ENCODE measurements at regions not wholly inside any gene's neighbourhood (a gene's known extent, or its start where the extent isn't known, plus 50 kb on each side); places are given as distances from the start of the nearest gene placed in this dataset.
"Not testable (repeated sequence)": the region's sequence is repeated elsewhere in the genome, so short reads cannot be mapped to it uniquely, and the experiment has no call there.

- ATAC-seq (replicated peaks in 6 of 8), result peak in 1 of 8 experiments; percentile 9
- WGBS, 10 experiments, result 41 to 88% (median 61%) methylated on average over 1 to 5 of the region's 5 CpGs
- Histone ChIP-seq H3K4me3 (no peak overlapping the region), H3K27ac (no peak overlapping the region), H3K4me1 (replicated peaks in 1 of 2) (peaks cover 4 to 9% of the 10 kb centered on the region in 2 donors)
- in situ Hi-C loops (cut with MboI; ENCODE audit: low pct_unique_long_range_greater_than_20kb in 2 of 9, low sequenced_read_pairs in 9 of 9, unreplicated experiment in 9 of 9), result loop anchor here in 1 of 9 experiments (25.0 kb wide), 1 partner anchor 258 kb away; no protein-coding TSS in a partner anchor
Observed at GRCh38 chr2:11945139-11946126, 199.0 kb downstream of the LPIN1 start.

DNA sequence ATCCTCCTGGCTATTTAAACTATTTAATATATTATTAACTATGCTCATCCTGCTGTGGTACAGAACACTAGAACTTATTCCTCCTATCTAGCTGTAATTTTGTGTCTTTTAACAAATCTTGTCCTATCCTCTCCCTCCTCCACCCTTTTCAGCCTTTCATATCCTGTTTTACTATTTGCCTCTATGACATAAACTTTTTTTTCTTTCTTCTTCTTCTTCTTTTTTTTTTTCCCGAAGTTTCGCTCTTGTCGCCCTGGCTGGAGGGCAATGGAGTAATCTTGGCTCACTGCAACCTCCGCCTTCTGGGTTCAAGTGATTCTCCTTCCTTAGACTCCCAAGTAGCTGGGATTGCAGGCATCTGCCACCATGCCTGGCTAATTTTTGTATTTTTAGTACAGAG is 201.5 kb downstream of the LPIN1 start:
- 76 to 99% (median 92%) methylated on average over 2 to 4 of the region's 4 CpGs; no CpG with 5 or more reads in 1 of the 10 experiments for WGBS, 10 experiments
- in situ Hi-C loops (cut with MboI; ENCODE audit: low pct_unique_long_range_greater_than_20kb in 2 of 9, low sequenced_read_pairs in 9 of 9, unreplicated experiment in 9 of 9), result loop anchor here in 1 of 9 experiments (25.0 kb wide), 1 partner anchor 261 kb away; no protein-coding TSS in a partner anchor
- Histone ChIP-seq H3K4me1 (replicated peaks in 1 of 2) (no peaks in the 10 kb centered on the region), H3K4me3 (no peak overlapping the region), H3K27ac (no peak overlapping the region)
- no peak for ATAC-seq (replicated peaks in 6 of 8)

GRCh38 chr2:11949732-11950523 is 203.5 kb downstream of the LPIN1 start:
- in situ Hi-C loops (cut with MboI; ENCODE audit: low pct_unique_long_range_greater_than_20kb in 2 of 9, low sequenced_read_pairs in 9 of 9, unreplicated experiment in 9 of 9), result loop anchor here in 1 of 9 experiments (25.0 kb wide), 2 partner anchors 88 to 263 kb away; no protein-coding TSS in a partner anchor
- Histone ChIP-seq H3K4me1 (replicated peaks in 1 of 2) (no peaks in the 10 kb centered on the region), H3K27ac (no peak overlapping the region), H3K4me3 (no peak overlapping the region)
- no peak for ATAC-seq (replicated peaks in 6 of 8)
- WGBS, 10 experiments, result 48 to 100% (median 73%) methylated on average over 1 to 4 of the region's 4 CpGs

GRCh38 chr2:11950896-11951295 is 204.5 kb downstream of the LPIN1 start:
- ATAC-seq (replicated peaks in 6 of 8), result no peak
- in situ Hi-C loops (cut with MboI; ENCODE audit: low pct_unique_long_range_greater_than_20kb in 2 of 9, low sequenced_read_pairs in 9 of 9, unreplicated experiment in 9 of 9), result loop anchor here in 1 of 9 experiments (25.0 kb wide), 1 partner anchor 89 kb away; no protein-coding TSS in a partner anchor
- WGBS, 10 experiments, result 60 to 100% (median 96%) methylated on average over 1 to 2 of the region's 2 CpGs
- H3K27ac ChIP-seq, result no peak overlapping the region
- H3K4me3 ChIP-seq, result no peak overlapping the region
- H3K4me1 ChIP-seq (replicated peaks in 1 of 2), result no peaks in the 10 kb centered on the region

DNA sequence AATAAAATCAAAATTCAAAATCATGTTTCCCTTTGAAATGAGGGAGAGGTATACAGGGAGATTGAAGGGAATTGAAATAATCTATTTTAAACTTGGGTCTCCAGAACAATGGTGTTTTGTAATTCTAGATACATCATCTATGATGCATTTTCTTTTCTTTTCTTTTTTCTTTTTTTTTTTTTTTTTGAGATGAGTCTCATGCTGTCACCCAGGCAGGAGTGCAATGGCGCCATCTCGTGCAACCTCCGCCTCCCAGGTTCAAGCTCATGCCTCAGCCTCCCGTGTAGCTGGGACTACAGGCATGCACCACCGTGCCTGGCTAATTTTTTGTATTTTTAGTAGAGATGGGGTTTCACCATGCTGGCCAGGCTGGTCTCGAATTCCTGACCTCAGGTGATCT is 205.1 kb downstream of the LPIN1 start:
- not testable (repeated sequence) for H3K4me3 ChIP-seq; H3K27ac ChIP-seq; H3K4me1 ChIP-seq (replicated peaks in 1 of 2)
- 40 to 100% (median 86%) methylated on average over 1 to 6 of the region's 6 CpGs; no CpG with 5 or more reads in 2 of the 10 experiments for WGBS, 10 experiments
- in situ Hi-C loops (cut with MboI; ENCODE audit: low pct_unique_long_range_greater_than_20kb in 2 of 9, low sequenced_read_pairs in 9 of 9, unreplicated experiment in 9 of 9), result loop anchor here in 1 of 9 experiments (25.0 kb wide), 1 partner anchor 89 kb away; no protein-coding TSS in a partner anchor
- peak in 2 of 8 experiments; percentile 29 to 48 for ATAC-seq (replicated peaks in 6 of 8)

DNA sequence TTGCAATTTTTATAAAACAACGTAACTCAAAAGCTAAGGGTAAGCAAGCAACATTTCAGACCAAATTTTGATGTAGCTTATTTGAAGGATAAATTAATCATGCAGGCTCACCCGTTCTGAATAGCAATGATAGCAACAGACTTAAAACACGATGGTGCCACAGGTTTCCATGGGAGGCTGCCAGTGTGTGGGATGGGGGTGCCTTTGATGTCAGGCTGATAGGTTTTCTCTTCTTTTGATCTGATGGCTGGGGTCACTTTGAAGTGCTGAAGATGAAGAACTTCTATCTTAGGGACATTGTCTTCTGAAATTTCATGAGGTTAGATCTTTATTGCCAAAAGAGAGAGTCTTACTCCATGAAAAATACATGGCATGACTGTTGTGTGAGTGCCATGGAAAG is 206.8 kb downstream of the LPIN1 start:
- Histone ChIP-seq H3K4me3 (no peak overlapping the region), H3K27ac (no peak overlapping the region), H3K4me1 (replicated peaks in 1 of 2) (no peaks in the 10 kb centered on the region)
- in situ Hi-C loops (cut with MboI; ENCODE audit: low pct_unique_long_range_greater_than_20kb in 2 of 9, low sequenced_read_pairs in 9 of 9, unreplicated experiment in 9 of 9), result loop anchor here in 1 of 9 experiments (25.0 kb wide), 1 partner anchor 91 kb away; no protein-coding TSS in a partner anchor
- no peak for ATAC-seq (replicated peaks in 6 of 8)
- WGBS, 10 experiments, result 38 to 100% (median 90%) methylated on average over 1 to 3 of the region's 3 CpGs; no CpG with 5 or more reads in 2 of the 10 experiments

DNA sequence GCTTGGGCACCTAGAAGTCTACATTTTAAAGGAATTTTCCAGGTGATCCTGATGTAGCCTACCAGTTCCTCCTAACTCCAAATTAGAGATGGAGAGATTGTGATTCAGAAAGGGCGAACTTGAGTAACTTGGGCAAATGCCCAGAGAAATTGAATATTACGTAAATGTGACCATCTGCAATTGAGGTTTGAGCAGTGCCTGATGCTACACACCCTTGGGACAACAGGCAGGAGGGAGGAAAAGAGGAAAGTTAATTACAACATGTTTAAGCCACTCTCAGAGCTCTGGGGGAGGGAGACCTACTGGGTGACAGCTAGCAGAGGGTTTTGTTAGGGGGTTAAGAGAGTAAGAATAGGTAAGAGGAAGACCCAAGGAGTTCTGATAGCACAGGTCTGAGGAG is 208.9 kb downstream of the LPIN1 start:
- ATAC-seq (replicated peaks in 6 of 8), result peak in 3 of 8 experiments; percentile 87 to 95 (median 93)
- no peaks in the 10 kb centered on the region for H3K4me1 ChIP-seq (replicated peaks in 1 of 2)
- H3K4me3 ChIP-seq, result no peak overlapping the region
- in situ Hi-C loops (cut with MboI; ENCODE audit: low pct_unique_long_range_greater_than_20kb in 2 of 9, low sequenced_read_pairs in 9 of 9, unreplicated experiment in 9 of 9), result loop anchor here in 1 of 9 experiments (25.0 kb wide), 1 partner anchor 93 kb away; no protein-coding TSS in a partner anchor
- 0 to 100% (median 90%) methylated on average over 1 to 2 of the region's 2 CpGs; no CpG with 5 or more reads in 2 of the 10 experiments for WGBS, 10 experiments
- no peak overlapping the region for H3K27ac ChIP-seq

DNA sequence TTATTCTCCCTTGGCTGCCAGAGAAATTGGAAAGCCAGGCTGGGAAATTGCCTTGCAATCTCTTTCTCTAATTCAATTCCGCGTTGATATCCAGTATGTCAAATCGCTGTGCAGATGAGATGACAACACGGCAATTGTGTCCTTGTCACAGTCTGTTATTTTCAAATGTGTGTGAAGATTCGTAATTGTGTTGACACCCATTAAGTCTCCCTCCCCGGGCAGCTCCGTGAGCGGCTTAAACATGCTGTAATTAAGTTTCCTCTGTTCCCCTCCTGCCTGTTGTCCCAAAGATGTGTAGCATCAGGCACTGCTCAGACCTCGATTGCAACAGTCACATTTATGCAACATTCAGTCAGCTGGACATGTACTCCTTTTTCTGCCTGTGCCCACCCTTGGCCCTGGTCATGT is 209.5 kb downstream of the LPIN1 start:
- in situ Hi-C loops (cut with MboI; ENCODE audit: low pct_unique_long_range_greater_than_20kb in 2 of 9, low sequenced_read_pairs in 9 of 9, unreplicated experiment in 9 of 9), result loop anchor here in 1 of 9 experiments (25.0 kb wide), 1 partner anchor 94 kb away; no protein-coding TSS in a partner anchor
- 13 to 95% (median 87%) methylated on average over 1 to 9 of the region's 9 CpGs; no CpG with 5 or more reads in 3 of the 10 experiments for WGBS, 10 experiments

GRCh38 chr2:11962707-11963328 is 216.4 kb downstream of the LPIN1 start:
- in situ Hi-C loops (cut with MboI; ENCODE audit: low pct_unique_long_range_greater_than_20kb in 2 of 9, low sequenced_read_pairs in 9 of 9, unreplicated experiment in 9 of 9), result loop anchor here in 1 of 9 experiments (25.0 kb wide), 1 partner anchor 101 kb away; no protein-coding TSS in a partner anchor
- WGBS, 10 experiments, result 66 to 100% (median 87%) methylated on average over 1 to 10 of the region's 10 CpGs
- H3K4me1 ChIP-seq (replicated peaks in 1 of 2), result no peaks in the 10 kb centered on the region
- no peak for ATAC-seq (replicated peaks in 6 of 8)
- no peak overlapping the region for H3K27ac ChIP-seq
- H3K4me3 ChIP-seq, result no peak overlapping the region

More for the DNA sequence above, 209.5 kb downstream of the LPIN1 start:
- Histone ChIP-seq H3K27ac (no peak overlapping the region), H3K4me1 (replicated peaks in 1 of 2) (no peaks in the 10 kb centered on the region), H3K4me3 (no peak overlapping the region)
- ATAC-seq (replicated peaks in 6 of 8), result peak in 2 of 8 experiments; percentile 23 to 73

DNA sequence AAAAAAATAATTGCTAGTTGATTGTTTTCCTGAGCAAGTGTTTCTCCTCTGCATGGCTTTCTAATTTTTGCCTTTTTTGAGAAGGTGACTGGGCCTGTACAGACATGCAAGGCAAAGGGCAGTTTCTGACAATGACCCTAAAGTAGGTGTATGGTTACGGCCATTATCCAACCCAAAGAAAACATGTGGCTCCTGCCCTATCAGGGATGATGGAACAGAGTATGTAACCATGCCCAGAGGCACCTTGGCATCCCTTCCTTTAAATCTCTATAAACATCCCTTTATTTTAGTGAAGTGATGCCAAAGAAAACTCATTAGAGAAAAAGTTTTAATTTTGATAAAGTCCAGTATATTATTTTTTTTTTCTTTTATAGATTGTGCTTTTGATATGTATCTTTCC is 217.5 kb downstream of the LPIN1 start:
- H3K27ac ChIP-seq, result no peak overlapping the region
- ATAC-seq (replicated peaks in 6 of 8), result no peak
- in situ Hi-C loops (cut with MboI; ENCODE audit: low pct_unique_long_range_greater_than_20kb in 2 of 9, low sequenced_read_pairs in 9 of 9, unreplicated experiment in 9 of 9), result loop anchor here in 1 of 9 experiments (25.0 kb wide), 1 partner anchor 102 kb away; no protein-coding TSS in a partner anchor
- H3K4me1 ChIP-seq (replicated peaks in 1 of 2), result no peaks in the 10 kb centered on the region
- H3K4me3 ChIP-seq, result no peak overlapping the region
- 80 to 100% (median 87%) methylated on average over 1 of the region's 1 CpG; no CpG with 5 or more reads in 2 of the 10 experiments for WGBS, 10 experiments

- in situ Hi-C loops (cut with MboI; ENCODE audit: low pct_unique_long_range_greater_than_20kb in 2 of 9, low sequenced_read_pairs in 9 of 9, unreplicated experiment in 9 of 9), result loop anchor here in 1 of 9 experiments (25.0 kb wide), 1 partner anchor 106 kb away; no protein-coding TSS in a partner anchor
Observed at GRCh38 chr2:11967946-11968465, 221.6 kb downstream of the LPIN1 start.

More at GRCh38 chr2:11967946-11968465, 221.6 kb downstream of the LPIN1 start:
- Histone ChIP-seq H3K27ac (no peak overlapping the region), H3K4me1 (replicated peaks in 1 of 2) (no peaks in the 10 kb centered on the region), H3K4me3 (no peak overlapping the region)
- peak in 4 of 8 experiments; percentile 22 to 93 (median 80) for ATAC-seq (replicated peaks in 6 of 8)
- 0 to 79% (median 31%) methylated on average over 1 to 6 of the region's 7 CpGs; no CpG with 5 or more reads in 2 of the 10 experiments for WGBS, 10 experiments

Measured in motor neuron (in vitro differentiated cells).